ENCODE measurements at regions not wholly inside any gene's neighbourhood (a gene's known extent, or its start where the extent isn't known, plus 50 kb on each side); places are given as distances from the start of the nearest gene placed in this dataset.

DNA sequence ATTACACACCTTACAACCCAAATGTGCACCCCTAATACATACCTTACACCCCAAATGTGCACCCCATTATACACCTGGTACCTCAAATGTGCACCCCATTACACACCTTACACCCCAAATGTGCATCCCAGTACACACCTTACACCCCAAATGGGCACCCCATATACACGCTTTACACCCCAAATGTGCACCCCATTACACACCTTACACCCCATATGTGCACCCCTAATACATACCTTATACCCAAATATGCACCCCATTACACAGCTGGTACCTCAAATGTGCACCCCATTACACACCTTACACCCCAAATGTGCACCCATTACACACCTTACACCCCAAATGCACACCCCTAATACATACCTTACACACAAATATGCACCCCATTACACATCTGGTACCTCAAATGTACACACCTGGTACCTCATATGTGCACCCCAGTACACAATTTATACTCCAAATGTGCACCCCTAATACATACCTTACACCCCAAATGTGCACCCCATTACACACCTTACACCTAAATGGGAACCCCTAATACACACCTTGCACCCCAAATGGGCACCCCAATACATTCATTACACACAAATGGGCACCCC is 106.3 kb downstream of the KLF6 start:
- TF ChIP-seq, protein P1, sequence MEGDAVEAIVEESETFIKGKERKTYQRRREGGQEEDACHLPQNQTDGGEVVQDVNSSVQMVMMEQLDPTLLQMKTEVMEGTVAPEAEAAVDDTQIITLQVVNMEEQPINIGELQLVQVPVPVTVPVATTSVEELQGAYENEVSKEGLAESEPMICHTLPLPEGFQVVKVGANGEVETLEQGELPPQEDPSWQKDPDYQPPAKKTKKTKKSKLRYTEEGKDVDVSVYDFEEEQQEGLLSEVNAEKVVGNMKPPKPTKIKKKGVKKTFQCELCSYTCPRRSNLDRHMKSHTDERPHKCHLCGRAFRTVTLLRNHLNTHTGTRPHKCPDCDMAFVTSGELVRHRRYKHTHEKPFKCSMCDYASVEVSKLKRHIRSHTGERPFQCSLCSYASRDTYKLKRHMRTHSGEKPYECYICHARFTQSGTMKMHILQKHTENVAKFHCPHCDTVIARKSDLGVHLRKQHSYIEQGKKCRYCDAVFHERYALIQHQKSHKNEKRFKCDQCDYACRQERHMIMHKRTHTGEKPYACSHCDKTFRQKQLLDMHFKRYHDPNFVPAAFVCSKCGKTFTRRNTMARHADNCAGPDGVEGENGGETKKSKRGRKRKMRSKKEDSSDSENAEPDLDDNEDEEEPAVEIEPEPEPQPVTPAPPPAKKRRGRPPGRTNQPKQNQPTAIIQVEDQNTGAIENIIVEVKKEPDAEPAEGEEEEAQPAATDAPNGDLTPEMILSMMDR (IDR thresholded peaks at IDR 0.05; ENCODE audit: insufficient read depth, low read length): no peak
- TF ChIP-seq POLR2AphosphoS5 (IDR thresholded peaks at IDR 0.05; ENCODE audit: low read depth): no peak
- no peak for TF ChIP-seq SPI1 (IDR thresholded peaks at IDR 0.05; ENCODE audit: borderline replicate concordance, low read depth)
- TF ChIP-seq, protein P2, sequence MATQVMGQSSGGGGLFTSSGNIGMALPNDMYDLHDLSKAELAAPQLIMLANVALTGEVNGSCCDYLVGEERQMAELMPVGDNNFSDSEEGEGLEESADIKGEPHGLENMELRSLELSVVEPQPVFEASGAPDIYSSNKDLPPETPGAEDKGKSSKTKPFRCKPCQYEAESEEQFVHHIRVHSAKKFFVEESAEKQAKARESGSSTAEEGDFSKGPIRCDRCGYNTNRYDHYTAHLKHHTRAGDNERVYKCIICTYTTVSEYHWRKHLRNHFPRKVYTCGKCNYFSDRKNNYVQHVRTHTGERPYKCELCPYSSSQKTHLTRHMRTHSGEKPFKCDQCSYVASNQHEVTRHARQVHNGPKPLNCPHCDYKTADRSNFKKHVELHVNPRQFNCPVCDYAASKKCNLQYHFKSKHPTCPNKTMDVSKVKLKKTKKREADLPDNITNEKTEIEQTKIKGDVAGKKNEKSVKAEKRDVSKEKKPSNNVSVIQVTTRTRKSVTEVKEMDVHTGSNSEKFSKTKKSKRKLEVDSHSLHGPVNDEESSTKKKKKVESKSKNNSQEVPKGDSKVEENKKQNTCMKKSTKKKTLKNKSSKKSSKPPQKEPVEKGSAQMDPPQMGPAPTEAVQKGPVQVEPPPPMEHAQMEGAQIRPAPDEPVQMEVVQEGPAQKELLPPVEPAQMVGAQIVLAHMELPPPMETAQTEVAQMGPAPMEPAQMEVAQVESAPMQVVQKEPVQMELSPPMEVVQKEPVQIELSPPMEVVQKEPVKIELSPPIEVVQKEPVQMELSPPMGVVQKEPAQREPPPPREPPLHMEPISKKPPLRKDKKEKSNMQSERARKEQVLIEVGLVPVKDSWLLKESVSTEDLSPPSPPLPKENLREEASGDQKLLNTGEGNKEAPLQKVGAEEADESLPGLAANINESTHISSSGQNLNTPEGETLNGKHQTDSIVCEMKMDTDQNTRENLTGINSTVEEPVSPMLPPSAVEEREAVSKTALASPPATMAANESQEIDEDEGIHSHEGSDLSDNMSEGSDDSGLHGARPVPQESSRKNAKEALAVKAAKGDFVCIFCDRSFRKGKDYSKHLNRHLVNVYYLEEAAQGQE (IDR thresholded peaks at IDR 0.05; ENCODE audit: insufficient replicate concordance, low read depth): no peak
